Suprapubic skin (tissue), 3 donors: ENCODE measurements at regions not wholly inside any gene's neighbourhood (a gene's known extent, or its start where the extent isn't known, plus 50 kb on each side); places are given as distances from the start of the nearest gene placed in this dataset.

ENCODE experiments used
- EP300 ChIP-seq: sonication (generic); formaldehyde crosslinking; IDR thresholded peaks from one replicate; pipeline ENCODE4 v1.6.1; 2017; ENCODE audit warnings: antibody characterized with exemption
- POLR2A ChIP-seq, 2 donors: fragments of 450-650 bp; IDR thresholded peaks; one replicate each; pipeline ENCODE4 v1.6.1; 2017; ENCODE audit warnings: antibody characterized with exemption in 2 of 2, mild to moderate bottlenecking in 2 of 2, moderate library complexity in 2 of 2
- TF ChIP-seq, protein P1 (sequence below), 2 donors: fragments of 200-600 bp in 1 of 2; fragments of 450-650 bp in 1 of 2; sonication (generic) in 1 of 2; IDR thresholded peaks; one replicate each; pipeline ENCODE4 v1.5.1; 2016 to 2019; ENCODE audit warnings: antibody characterized with exemption in 2 of 2, mild to moderate bottlenecking in 1 of 2, moderate library complexity in 1 of 2

DNA sequence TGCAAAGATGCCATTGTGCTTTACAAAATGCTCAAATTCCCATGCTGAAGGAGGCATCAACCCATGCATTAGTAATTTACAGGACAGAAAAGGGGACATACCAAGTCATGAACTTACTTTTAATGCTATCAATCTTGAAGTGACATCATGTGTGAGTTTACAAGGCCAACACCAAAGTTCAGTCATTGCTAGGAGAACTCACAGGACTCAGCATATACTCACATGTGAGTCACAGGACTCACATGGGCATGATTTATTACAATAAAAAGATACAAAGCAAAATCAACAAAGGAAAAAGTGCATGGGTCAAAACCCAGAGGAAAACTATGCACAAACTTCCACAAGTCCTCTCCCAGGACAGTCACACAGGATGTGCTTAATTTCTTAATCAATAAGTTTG is 1656.0 kb downstream of the MRPL39 start:
- TF ChIP-seq, protein P1, sequence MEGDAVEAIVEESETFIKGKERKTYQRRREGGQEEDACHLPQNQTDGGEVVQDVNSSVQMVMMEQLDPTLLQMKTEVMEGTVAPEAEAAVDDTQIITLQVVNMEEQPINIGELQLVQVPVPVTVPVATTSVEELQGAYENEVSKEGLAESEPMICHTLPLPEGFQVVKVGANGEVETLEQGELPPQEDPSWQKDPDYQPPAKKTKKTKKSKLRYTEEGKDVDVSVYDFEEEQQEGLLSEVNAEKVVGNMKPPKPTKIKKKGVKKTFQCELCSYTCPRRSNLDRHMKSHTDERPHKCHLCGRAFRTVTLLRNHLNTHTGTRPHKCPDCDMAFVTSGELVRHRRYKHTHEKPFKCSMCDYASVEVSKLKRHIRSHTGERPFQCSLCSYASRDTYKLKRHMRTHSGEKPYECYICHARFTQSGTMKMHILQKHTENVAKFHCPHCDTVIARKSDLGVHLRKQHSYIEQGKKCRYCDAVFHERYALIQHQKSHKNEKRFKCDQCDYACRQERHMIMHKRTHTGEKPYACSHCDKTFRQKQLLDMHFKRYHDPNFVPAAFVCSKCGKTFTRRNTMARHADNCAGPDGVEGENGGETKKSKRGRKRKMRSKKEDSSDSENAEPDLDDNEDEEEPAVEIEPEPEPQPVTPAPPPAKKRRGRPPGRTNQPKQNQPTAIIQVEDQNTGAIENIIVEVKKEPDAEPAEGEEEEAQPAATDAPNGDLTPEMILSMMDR (IDR thresholded peaks at IDR 0.05) = no peak
- TF ChIP-seq EP300 (no peak), POLR2A (IDR thresholded peaks at IDR 0.05) (no peak)
